ENCODE measurements at regions not wholly inside any gene's neighbourhood (a gene's known extent, or its start where the extent isn't known, plus 50 kb on each side); places are given as distances from the start of the nearest gene placed in this dataset.

- H3K27ac ChIP-seq, result no peak overlapping the region
- no peak for DNase-seq
- no peaks in the 10 kb centered on the region for H3K27me3 ChIP-seq (ENCODE audit: insufficient read depth, low read depth, severe bottlenecking)
- no peak for TF ChIP-seq CTCF (IDR thresholded peaks at IDR 0.05; ENCODE audit: low read depth, low read length)
- H3K4me3 ChIP-seq (ENCODE audit: low read depth, low read length), result no peak overlapping the region
- no peaks in the 10 kb centered on the region for H3K9me3 ChIP-seq (ENCODE audit: severe bottlenecking)
- H3K36me3 ChIP-seq, result no peaks in the 10 kb centered on the region
Measured at GRCh38 chr2:145116834-145117725, 597.2 kb upstream of the ZEB2 start.

GRCh38 chr2:145116056-145116455, 596.1 kb upstream of the ZEB2 start:
- TF ChIP-seq CTCF (IDR thresholded peaks at IDR 0.05; ENCODE audit: low read depth, low read length), result no peak
- no peaks in the 10 kb centered on the region for H3K36me3 ChIP-seq
- no peak overlapping the region for H3K4me3 ChIP-seq (ENCODE audit: low read depth, low read length)
- no peaks in the 10 kb centered on the region for H3K27me3 ChIP-seq (ENCODE audit: insufficient read depth, low read depth, severe bottlenecking)
- no peak overlapping the region for H3K27ac ChIP-seq
- DNase-seq, result no peak
- H3K9me3 ChIP-seq (ENCODE audit: severe bottlenecking), result no peaks in the 10 kb centered on the region

GRCh38 chr2:145114726-145115125, 594.8 kb upstream of the ZEB2 start:
- H3K27ac ChIP-seq, result no peak overlapping the region
- DNase-seq, result no peak
- H3K4me3 ChIP-seq (ENCODE audit: low read depth, low read length), result no peak overlapping the region
- no peaks in the 10 kb centered on the region for H3K27me3 ChIP-seq (ENCODE audit: insufficient read depth, low read depth, severe bottlenecking)
- no peak for TF ChIP-seq CTCF (IDR thresholded peaks at IDR 0.05; ENCODE audit: low read depth, low read length)
- no peaks in the 10 kb centered on the region for H3K9me3 ChIP-seq (ENCODE audit: severe bottlenecking)
- no peaks in the 10 kb centered on the region for H3K36me3 ChIP-seq

- H3K9me3 ChIP-seq (ENCODE audit: severe bottlenecking), result no peaks in the 10 kb centered on the region
- no peaks in the 10 kb centered on the region for H3K27me3 ChIP-seq (ENCODE audit: insufficient read depth, low read depth, severe bottlenecking)
- H3K36me3 ChIP-seq, result no peaks in the 10 kb centered on the region
- H3K27ac ChIP-seq, result no peak overlapping the region
- DNase-seq, result no peak
- no peak for TF ChIP-seq CTCF (IDR thresholded peaks at IDR 0.05; ENCODE audit: low read depth, low read length)
- H3K4me3 ChIP-seq (ENCODE audit: low read depth, low read length), result no peak overlapping the region
Measured at GRCh38 chr2:145112467-145112866, 592.5 kb upstream of the ZEB2 start.

- no peaks in the 10 kb centered on the region for H3K9me3 ChIP-seq (ENCODE audit: severe bottlenecking)
- no peaks in the 10 kb centered on the region for H3K36me3 ChIP-seq
- no peak overlapping the region for H3K4me3 ChIP-seq (ENCODE audit: low read depth, low read length)
- no peak overlapping the region for H3K27ac ChIP-seq
- no peaks in the 10 kb centered on the region for H3K27me3 ChIP-seq (ENCODE audit: insufficient read depth, low read depth, severe bottlenecking)
- no peak for DNase-seq
- TF ChIP-seq CTCF (IDR thresholded peaks at IDR 0.05; ENCODE audit: low read depth, low read length), result no peak
Measured at GRCh38 chr2:145110668-145111356, 590.9 kb upstream of the ZEB2 start.

Measured in WERI-Rb-1 (cell line).